WTC11 (cell line): ENCODE measurements at regions not wholly inside any gene's neighbourhood (a gene's known extent, or its start where the extent isn't known, plus 50 kb on each side); places are given as distances from the start of the nearest gene placed in this dataset.

Experiments
- CTCF ChIP-seq: fragments of 200-600 bp; IDR thresholded peaks from 2 replicates; pipeline ENCODE4 v1.8.0; 2022; ENCODE audit warnings: antibody characterized with exemption
- ESRRA ChIP-seq: sonication (generic); formaldehyde crosslinking; IDR thresholded peaks from 2 replicates; pipeline ENCODE4 v1.8.1; 2022; ENCODE audit warnings: mild to moderate bottlenecking, missing genetic modification reagents, borderline replicate concordance
- IRF1 ChIP-seq: sonication (generic); formaldehyde crosslinking; IDR thresholded peaks from 2 replicates; pipeline ENCODE4 v1.8.0; 2023; ENCODE audit warnings: missing genetic modification reagents
- MLX ChIP-seq: sonication (generic); formaldehyde crosslinking; IDR thresholded peaks from 2 replicates; pipeline ENCODE4 v1.8.1; 2023; ENCODE audit warnings: mild to moderate bottlenecking, missing genetic modification reagents, moderate library complexity
- NFE2L1 ChIP-seq: sonication (generic); formaldehyde crosslinking; IDR thresholded peaks from 2 replicates; pipeline ENCODE4 v1.8.1; 2023; ENCODE audit warnings: missing genetic modification reagents
- USF2 ChIP-seq: sonication (generic); formaldehyde crosslinking; IDR thresholded peaks from 2 replicates; pipeline ENCODE4 v1.8.1; 2023; ENCODE audit warnings: mild to moderate bottlenecking, missing genetic modification reagents, moderate library complexity
- ZSCAN18 ChIP-seq: fragments of 250-450 bp; sonication (Bioruptor Pico); IDR thresholded peaks from 2 replicates; pipeline ENCODE4 v2.1.2; 2022; ENCODE audit warnings: mild to moderate bottlenecking, moderate library complexity

GRCh38 chr2:44103639-44104038, 65.0 kb upstream of the PPM1B start:
- TF ChIP-seq CTCF (no peak), ZSCAN18 (CRISPR knock-in tag) (no peak), NFE2L1 (CRISPR knock-in tag) (no peak), IRF1 (CRISPR knock-in tag) (no peak), MLX (CRISPR knock-in tag) (no peak), ESRRA (CRISPR knock-in tag) (no peak), USF2 (CRISPR knock-in tag) (no peak)
